Left forelimb (tissue), 1 donor: ENCODE measurements at regions not wholly inside any gene's neighbourhood (a gene's known extent, or its start where the extent isn't known, plus 50 kb on each side); places are given as distances from the start of the nearest gene placed in this dataset.
"Not testable (repeated sequence)": the region's sequence is repeated elsewhere in the genome, so short reads cannot be mapped to it uniquely, and the experiment has no call there.

Experiments used
- DNase-seq: peaks from one replicate; pipeline ENCODE4 v3.0.0-alpha.2; 2018; ENCODE audit warnings: low spot score

DNA sequence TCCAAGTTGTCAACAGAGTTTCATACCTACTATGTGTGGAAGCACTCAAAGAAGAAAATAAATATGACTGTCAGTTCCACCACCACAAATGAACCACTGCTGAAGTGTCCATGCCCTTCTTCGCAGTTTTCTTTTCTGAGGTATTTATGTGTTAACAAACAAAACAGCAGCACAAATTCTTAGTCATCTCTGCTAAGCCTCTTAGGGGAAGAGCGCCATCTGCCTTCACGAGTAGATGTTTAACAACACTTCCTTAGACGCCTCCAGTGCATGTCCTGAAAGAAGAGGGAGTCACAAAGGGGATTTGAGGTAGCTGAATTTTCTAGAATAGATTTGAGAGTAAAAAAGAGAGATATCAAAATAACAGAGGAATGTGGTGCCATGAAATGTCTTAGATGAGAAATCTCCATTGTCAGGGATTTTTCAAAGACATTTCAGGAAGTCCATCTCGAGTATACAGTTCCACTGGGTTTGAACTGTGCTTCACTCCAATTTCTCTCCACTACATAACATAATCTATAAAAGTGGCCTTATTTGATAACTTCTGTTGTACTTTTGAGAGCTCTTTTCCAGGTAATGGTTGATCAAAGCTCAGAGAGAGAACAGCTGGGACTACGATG lies 775.3 kb upstream of the POM121L12 start:
- no peak for DNase-seq

DNA sequence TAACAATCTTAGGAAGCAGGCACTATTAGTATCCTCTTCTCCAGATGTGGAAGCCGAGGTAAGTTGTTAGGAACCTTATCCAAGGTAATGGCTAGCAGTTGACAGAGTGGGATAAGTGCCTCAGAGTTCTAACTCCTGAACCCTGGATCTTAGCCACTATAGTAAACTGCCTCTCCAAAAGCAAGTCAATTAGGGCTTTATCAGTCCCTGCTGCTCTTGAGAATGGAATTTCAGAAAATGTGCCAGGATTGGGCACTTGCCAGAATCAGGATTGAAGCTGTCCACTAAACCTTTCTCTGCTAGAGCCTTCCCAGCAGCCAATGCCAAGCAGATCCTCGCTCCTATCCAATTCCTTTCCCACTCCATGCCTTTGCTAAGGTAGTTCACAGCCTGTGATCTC lies 777.5 kb upstream of the POM121L12 start:
- no peak for DNase-seq

DNA sequence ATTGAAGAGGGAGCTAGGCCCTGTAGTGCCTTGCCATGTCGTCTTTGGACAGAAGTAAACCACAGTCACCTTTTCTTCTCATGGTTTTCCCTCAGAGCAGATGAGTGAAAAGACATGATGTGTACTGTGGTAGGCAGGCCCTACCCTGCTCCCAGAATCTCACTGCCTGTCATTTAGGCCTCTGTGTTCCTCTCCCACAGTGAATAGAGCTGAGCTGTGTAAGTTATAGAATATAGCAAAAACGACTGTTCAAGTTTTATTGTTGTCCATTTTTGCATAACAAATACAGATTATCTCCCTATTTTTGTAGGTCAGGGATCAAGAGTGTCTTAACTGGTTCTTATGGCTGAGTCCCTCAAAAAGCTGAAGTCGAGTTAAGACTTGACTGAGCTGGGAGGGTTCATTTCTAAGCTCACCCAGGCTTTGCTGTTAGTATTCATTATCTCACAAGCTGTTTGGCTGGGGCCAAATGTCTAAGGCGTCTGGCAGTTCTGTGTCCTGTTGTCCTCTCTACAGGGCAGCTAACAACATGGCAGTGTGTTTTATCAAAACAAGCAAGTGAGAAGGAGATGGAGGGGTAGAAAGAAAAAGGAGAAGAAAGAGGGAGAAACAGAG lies 780.9 kb upstream of the POM121L12 start:
- DNase-seq, result no peak

DNA sequence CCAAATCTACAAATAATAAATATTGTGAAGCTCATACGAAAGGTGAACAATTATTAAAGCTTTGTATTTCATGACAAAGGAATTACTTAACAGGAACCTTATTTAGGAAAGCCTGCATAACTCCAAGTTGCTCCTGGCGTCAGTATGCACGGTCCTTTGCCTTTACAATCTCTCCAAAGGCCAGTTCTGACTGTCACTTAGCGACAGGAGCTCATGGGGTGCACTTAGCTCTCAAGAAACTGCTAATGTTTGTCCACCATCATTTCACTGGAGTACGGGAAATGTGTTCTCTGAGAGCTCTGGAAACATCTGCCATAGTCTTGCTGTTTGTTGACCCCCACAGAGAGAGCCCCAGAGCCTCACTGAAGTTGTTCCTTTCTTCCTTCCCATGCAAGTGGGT lies 781.5 kb upstream of the POM121L12 start:
- no peak for DNase-seq

DNA sequence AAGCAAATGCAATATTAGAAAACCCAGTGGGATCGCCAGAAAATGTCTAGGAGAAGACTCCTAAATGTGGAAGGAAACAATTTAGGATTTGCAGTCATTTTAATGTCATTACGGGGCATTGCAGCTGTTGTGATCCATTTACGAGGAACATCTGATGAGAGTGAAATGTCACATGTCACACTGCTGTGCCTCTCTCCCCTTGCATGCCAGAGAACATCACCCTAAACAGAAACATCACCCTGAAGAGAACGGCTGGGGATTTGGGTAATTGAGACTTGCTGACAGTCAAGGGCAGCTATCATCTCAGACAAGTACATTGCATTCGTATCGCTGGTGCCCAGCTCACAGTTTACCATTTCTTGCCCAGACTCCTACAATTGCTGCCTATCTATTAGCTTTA lies 785.7 kb upstream of the POM121L12 start:
- no peak for DNase-seq

DNA sequence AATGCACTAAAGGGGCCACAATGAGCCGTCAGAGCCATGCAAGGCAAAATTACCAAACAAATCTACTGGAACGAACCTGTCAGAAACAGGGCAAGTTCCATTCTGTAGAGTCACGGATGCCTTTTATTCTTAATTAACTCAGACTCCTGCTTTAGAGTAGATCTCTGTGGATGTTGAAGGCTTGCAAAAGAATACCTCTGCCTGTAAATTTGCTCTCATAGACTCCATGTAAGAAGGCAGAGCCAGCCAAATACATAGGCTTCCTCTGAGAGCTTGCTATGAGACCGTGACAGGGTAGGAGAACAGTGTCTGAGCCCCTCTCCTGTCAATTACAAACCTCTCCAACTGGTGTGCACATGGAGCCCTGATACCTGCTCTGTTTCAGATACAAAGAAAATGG lies 787.9 kb upstream of the POM121L12 start:
- DNase-seq, result no peak

DNA sequence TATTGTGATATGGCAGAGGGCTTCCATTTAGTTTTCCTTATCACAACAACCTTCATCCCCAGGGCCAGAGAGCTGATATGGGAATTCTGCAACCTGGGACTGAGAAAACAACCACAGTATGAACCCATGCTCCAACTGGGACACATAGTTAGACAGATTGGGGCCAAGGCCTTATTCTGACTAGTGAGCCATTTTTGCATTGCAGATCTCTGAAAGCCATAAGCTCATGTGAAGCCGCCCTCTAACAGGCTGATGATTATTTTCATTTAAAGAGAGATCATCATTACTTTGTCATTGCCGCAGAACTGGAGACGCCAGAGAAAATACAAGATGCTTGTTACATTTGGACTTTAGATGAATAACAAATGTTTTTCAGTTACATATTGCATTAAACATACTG lies 791.7 kb upstream of the POM121L12 start:
- no peak for DNase-seq

DNA sequence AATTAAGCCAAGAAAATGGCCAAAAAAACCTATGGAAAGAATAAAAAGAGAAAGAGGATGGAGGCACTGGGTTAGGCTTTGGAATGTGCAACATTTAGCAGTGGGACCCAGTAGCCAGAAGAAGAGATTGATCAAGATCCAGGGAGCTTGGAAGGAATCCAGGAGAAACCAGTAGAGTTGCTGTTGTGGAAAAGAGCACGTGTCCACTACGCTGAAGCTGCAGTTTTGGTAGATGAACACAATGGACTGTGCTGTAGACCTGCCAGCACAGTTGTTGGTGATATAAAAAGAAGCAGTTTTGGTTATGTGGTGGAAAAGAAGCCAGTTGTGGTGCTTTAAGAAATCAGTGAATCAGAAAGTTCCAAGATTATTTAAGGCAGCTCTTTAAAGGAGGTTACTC lies 802.2 kb upstream of the POM121L12 start:
- no peak for DNase-seq

DNA sequence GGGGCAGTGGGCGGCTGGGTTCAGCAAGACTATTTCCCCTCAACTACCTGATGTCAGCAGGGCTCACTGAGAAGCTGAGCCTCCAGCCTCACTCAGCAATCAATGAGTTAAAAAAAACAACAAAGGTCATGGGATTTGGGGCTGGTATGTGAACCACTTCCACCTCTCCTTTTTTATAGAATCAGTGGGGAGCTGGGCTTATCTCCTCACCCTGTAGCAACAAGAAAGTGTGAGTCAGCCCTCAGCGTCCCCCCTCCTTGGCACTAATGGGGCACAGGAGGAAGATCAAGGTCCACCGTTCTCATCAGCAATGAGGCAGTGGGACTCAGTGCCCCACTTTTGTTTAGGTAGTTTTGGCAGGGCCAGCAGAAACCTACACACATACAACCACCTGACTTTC lies 823.5 kb upstream of the POM121L12 start:
- DNase-seq, result no peak

DNA sequence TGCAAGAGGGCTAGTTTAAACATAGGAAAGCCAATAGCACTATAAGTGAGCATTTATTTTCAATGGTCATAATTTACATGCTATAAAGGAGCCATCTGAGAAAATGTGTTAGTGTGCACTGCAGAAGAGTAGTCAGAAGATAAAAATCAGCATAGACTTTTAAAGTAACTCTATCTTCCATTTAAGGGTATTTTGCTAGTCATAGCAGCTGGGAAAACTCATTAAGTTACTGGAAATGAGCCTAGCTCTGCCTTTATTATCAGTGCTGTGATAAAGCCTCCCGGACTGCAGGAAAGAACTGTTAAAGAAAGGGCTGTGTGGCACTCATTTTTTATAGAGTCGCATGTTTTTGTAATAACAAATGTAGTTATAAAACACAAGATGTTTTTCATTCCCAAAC lies 825.8 kb upstream of the POM121L12 start:
- no peak for DNase-seq

DNA sequence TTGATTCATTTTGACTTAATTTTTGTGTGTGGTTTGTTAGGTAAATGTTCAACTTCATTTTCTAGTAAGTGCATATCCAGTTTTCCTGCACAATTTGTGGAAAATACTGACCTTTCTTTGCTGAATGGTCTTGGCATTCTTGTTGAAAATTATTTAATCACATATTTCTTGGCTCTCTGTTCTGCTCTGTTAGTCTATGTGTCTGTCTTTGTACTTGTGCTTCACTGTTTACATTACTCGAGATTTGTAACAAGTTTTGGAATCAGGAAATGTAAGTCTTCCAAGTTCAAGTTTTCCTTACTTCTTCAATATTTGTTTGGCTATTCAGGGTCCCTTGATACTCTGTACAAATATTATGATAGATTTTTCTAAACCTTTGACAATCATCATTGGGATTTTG lies 838.2 kb upstream of the POM121L12 start:
- DNase-seq, result no peak

DNA sequence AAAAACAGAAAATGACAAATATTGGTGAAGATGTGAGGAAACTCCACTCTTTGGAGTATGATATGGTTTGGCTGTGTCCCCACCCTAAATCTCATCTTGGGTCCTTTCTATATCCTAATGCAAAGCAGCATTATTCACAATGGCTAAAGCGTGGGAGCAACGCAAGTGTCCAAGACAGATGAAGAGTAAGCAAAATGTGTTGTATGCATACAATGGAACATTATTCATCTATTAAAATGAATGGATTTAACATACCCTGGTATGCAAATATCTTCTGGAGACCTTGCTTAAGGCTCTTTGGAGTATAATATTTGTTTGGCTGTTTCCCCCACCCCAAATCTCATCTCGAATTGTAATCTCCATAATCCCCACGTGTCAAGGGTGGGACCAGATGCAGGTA lies 839.8 kb upstream of the POM121L12 start:
- no peak for DNase-seq

DNA sequence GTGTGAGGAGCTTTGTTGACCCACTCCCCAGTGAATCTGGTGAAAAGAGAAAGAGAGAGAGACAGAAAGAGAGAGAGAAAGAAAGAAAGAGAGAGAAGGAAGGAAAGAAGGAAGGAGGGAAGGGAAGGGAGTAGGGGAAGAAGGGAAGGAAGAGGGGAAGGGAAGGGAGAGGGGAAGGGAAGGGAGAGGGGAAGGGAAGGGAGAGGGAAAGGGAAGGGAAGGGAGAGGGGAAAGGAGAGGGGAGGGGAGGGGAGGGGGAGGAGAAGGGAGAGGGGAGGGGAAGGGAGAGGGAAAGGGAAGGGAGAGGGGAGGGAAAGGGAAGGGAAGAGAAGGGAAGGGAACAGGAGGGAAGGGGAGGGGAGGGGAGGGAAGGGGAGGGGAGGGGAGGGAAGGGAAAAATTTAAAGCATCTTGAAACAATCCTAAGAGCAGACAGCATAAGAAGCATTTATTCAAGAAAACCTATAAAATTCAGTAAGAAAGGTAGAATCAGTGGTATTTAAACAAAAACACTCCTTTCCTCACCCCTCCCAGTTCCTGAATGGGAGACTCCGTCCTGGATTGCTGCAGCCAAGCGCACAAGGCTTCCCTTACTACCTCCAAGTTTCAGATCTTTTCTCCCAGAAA lies 846.2 kb upstream of the POM121L12 start:
- DNase-seq, result no peak

DNA sequence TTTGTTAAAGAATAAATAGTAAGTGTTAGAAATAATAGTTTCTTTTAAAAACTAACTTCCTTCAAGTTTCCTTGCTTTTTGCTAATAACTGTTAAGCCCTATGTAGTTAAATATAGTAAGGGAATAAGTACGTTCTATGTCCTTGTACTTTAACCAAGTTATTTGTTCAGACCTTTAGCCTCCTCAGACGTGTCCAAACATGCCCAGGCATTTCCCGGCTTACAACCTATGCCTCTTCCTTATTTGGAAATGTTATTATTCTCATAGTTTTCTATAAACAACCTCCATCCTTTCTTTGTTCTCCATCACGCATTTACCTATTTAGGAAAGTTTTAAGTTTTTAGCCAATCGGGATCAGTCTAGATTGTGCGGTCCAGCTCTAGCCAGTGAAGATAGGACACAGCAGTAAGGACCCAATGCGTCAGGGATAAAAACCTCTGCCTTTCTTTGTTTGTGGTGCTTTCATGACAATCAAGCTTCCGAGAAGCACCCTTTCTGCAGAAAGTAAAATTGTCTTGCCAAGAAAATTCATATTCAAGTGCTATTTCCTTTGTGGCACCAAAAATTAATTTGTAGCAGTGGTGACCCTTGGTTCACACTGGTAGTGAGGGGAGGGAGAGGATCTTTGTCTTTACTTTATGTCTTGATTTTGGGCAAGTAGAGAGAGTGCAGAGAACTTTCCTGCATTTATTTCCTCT lies 851.3 kb upstream of the POM121L12 start:
- DNase-seq, result no peak

DNA sequence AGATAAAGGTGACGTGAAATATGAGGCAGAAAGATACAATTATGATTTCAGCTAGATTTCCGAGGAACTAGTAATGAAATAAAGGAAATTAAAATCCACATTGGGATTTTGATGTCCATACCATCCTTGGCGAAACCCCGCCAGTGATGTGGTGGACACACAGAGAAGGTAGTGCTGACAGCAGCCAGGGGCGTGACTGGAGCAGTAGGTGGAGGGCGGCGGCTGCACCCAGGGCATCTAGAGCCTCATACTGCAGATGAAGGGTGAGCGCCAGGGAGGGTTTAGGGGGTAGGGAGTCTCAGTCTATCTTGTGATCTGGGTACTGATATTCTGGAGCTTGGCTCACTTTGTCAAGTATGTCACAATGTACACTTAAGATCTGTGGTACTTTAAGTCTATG lies 855.5 kb upstream of the POM121L12 start:
- no peak for DNase-seq

DNA sequence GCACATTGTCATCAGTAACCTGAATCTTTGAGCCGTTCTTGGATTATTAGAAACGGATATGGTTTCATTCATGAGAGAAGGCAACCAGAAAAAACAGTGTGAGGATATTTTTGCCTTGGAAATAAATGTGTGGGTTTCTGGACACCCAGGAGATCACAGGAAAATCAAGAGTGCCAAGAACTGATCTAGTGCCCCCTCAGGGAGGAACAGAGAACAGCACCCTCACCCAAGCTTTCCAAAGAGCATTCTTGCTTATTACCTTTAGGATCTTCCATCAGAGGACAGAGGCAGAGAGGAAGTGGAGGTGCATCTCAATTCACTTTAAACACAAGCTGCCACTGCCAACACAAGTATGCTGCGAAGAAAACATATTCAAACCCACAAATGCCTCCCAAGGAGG lies 851.5 kb upstream of the COBL start:
- no peak for DNase-seq

DNA sequence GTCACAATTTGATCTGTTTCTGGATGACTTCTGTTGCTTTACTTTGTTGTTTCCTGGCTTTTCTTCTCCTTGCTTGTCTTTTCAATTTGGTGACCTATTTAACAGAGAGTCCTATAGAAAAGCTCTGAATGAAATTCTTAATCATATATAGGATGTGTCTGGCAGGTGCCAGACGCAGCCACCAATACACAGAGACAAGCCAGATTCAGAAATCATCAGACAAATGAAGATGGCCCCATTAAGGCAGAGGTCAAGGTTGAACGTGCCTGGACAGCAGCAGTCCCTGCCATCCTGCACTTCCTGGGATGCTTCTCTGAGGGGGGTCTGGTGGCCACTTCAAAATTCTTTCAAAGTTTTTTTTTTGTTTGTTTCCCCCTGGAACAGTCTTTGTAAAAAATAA lies 846.7 kb upstream of the COBL start:
- DNase-seq, result no peak

DNA sequence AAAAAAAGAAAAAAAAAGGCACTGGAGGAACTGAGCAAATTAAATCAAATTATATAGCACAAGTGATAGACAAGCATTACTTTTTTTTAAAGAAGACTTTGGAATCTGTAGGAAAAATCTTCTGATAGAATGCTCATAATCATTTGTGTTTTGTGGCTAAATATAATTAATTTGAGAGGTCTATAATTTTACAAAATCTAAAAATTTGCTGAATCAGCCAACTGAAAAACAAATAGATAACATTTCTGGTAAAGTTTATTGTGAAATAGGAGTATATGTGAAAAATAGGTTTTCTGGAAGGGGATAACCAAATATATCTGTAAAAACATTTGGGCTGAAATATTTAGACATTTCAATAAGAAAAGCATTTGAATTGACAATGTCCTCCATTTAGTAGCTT lies 844.9 kb upstream of the COBL start:
- no peak for DNase-seq

DNA sequence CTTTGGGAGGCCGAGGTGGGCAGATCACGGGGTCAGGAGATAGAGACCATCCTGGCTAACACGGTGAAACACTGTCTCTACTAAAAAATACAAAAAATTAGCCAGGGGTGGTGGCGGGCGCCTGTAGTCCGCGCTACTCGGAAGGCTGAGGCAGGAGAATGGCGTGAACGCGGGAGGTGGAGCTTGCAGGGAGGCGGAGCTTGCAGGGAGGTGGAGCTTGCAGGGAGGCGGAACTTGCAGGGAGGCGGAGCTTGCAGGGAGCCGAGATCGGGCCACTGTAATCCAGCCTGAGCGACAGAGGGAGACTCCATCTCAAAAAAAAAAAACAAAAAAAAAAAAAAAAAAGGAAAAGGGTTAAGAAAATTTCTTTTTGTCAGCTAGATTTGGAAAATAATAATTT lies 842.8 kb upstream of the COBL start:
- not testable (repeated sequence) for DNase-seq

DNA sequence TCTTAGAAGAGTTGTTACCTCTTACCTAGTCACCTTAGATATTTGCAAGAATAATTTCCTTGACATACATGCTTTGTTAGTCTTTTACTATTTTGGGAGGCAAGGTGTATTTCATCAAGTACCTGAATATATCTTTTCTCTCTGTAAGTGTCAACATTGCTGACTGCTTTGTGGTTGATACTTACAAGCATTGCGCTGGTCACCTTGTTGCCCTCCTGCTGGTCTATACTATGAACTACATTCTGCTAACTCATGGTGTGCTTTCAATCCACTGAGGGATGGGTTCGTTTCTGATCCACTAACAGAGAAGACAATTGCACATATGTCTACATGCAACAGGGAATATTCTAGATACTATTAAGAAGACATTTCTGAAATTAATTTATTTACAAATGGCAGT lies 837.8 kb upstream of the COBL start:
- DNase-seq, result no peak

DNA sequence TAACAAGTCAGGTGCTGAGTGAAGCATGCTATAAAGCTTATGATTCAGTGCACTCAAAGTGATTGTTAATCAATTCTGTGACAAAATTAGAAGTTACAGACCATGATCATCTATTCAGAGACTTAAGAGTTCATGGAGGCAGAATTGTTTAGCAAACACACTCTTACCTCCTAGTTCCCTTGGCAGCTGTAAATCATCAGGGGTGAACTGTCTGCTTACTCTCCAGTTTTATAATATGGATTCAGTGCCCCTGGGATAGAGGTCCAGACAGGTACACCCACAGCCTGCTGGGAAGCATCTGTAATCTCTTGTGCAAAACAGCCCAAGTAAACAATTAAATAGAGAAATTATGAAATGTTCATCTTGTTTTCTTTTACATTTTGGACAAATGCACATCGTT lies 835.0 kb upstream of the COBL start:
- DNase-seq, result no peak

DNA sequence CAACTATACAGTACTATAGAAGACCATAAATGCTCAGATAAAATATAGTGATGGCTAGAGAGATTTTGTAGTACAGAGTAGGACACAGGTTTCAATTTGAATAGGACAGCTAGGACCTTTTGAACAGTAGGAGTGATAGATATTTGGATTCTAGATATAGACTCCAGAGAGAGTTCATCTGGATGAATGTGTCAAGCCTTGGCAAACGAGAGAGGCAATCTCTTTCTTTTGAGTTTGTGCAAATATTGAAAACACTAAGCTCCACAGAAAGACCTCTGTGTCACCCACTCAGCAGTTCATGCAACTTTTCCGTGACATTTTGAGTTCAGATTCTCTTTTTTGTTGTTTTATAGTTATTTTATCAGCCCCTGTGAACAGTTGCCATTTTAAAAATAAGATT lies 834.3 kb upstream of the COBL start:
- no peak for DNase-seq

DNA sequence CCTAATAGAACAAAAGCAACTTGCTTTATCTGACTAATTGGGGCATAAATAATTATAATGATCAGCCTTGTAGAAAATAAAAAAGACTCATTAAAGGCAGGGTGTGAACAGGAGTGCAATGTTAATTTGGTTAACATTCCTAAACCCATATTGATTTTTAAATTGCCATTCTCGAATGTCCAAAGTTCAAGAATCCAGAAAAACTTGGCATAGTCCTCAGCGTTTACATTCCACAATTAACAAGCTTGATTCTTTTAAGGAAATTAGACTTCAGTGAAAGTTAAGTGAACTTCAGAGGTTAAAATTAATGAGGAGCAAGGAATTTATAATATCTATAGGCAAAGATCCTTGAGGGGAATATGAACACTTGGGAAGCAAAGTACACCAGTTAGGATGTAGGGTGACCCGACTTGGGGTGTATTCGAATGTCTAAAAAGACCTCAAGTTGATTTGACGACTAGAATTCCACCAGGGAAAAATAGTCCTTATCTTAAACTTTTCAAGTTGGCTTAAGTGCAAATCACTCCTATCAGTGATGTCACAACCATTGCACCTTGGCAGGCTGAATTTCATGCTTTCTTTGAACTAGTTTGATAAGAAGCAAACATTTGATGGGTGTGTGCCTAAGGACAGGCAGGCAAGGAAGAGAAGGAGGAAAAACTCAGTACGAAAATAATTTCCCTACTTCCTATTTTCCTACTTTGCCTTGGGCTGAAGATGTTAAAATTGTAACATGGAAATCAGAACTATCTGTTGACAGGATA lies 830.4 kb upstream of the COBL start:
- DNase-seq, result no peak
